Keratinocyte (primary cell): ENCODE measurements at regions not wholly inside any gene's neighbourhood (a gene's known extent, or its start where the extent isn't known, plus 50 kb on each side); places are given as distances from the start of the nearest gene placed in this dataset.

Experiments used
- DNase-seq: peaks from one replicate; pipeline ENCODE4 v3.0.0-alpha.2; 2011; ENCODE audit warnings: low read depth, missing footprints, low spot score
- FAIRE-seq: peaks from 2 replicates; lab custom pipeline; 2011; peaks lifted over from hg19 to GRCh38; lab: Jason Lieb, UNC
- H2AFZ ChIP-seq: 2 replicates; pipeline ENCODE4 v1.6.0; 2012; ENCODE audit warnings: low read length, control low read depth, inconsistent platforms; ENCODE audit not compliant: control insufficient read depth
- H3K27ac ChIP-seq: 2 replicates; pipeline ENCODE4 v1.5.1; 2011; ENCODE audit warnings: low read length; ENCODE audit not compliant: control insufficient read depth, insufficient read depth
- H3K27me3 ChIP-seq: 3 replicates; pipeline ENCODE4 v1.6.0; 2011; ENCODE audit warnings: low read length; ENCODE audit not compliant: control insufficient read depth, insufficient read depth; ENCODE audit errors: extremely low read depth
- H3K36me3 ChIP-seq, 2 experiments: 2 replicates in 1 of 2; 3 replicates in 1 of 2; pipeline ENCODE4 v1.5.1; 2011; ENCODE audit warnings: low read length in 2 of 2, mild to moderate bottlenecking in 1 of 2; ENCODE audit not compliant: control insufficient read depth in 2 of 2, insufficient read depth in 2 of 2; ENCODE audit errors: extremely low read depth in 1 of 2
- H3K4me1 ChIP-seq: 3 replicates; pipeline ENCODE4 v1.5.1; 2011; ENCODE audit warnings: low read length; ENCODE audit not compliant: control insufficient read depth, insufficient read depth; ENCODE audit errors: extremely low read depth
- H3K4me2 ChIP-seq: 3 replicates; pipeline ENCODE4 v1.6.0; 2011; ENCODE audit warnings: low read depth, low read length; ENCODE audit not compliant: control insufficient read depth, insufficient read depth; ENCODE audit errors: extremely low read depth
- H3K4me3 ChIP-seq, 3 experiments: fragments of 200-600 bp in 1 of 3; sonication (generic) in 1 of 3; 2 replicates in 2 of 3; 3 replicates in 1 of 3; pipeline ENCODE4 v1.5.1; 2011 to 2016; ENCODE audit warnings: low read length in 3 of 3, mild to moderate bottlenecking in 3 of 3, control low read depth in 2 of 3, inconsistent platforms in 1 of 3, low read depth in 1 of 3, mixed read lengths in 1 of 3, mixed run types in 1 of 3, moderate library complexity in 1 of 3; ENCODE audit not compliant: control insufficient read depth in 2 of 3, insufficient read depth in 2 of 3; ENCODE audit errors: extremely low read depth in 1 of 3
- H3K79me2 ChIP-seq: 2 replicates; pipeline ENCODE4 v1.6.0; 2012; ENCODE audit warnings: low read length; ENCODE audit not compliant: control insufficient read depth, insufficient read depth
- H3K9ac ChIP-seq: 3 replicates; pipeline ENCODE4 v1.6.0; 2011; ENCODE audit warnings: low read length; ENCODE audit not compliant: control insufficient read depth, insufficient read depth; ENCODE audit errors: extremely low read depth
- H3K9me1 ChIP-seq: 3 replicates; pipeline ENCODE4 v1.6.0; 2011; ENCODE audit warnings: low read length; ENCODE audit not compliant: control insufficient read depth, insufficient read depth; ENCODE audit errors: extremely low read depth
- H3K9me3 ChIP-seq: 2 replicates; pipeline ENCODE4 v1.5.1; 2012; ENCODE audit warnings: low read depth, low read length; ENCODE audit not compliant: control insufficient read depth
- H4K20me1 ChIP-seq: 3 replicates; pipeline ENCODE4 v1.6.0; 2011; ENCODE audit warnings: low read length; ENCODE audit not compliant: control insufficient read depth, insufficient read depth; ENCODE audit errors: extremely low read depth
- CTCF ChIP-seq, 3 experiments: IDR thresholded peaks in 1 of 3; conservative IDR thresholded peaks in 1 of 3; optimal IDR thresholded peaks in 1 of 3; 2 replicates in 2 of 3; 3 replicates in 1 of 3; pipeline versions ENCODE3 to v1.5.1; 2011; ENCODE audit warnings: low read length in 3 of 3, mild to moderate bottlenecking in 3 of 3, moderate library complexity in 2 of 3, control low read depth in 1 of 3, inconsistent platforms in 1 of 3; ENCODE audit not compliant: insufficient read depth in 2 of 3; ENCODE audit errors: extremely low read depth in 1 of 3
- EZH2 ChIP-seq: IDR thresholded peaks from one replicate; pipeline ENCODE4 v1.6.1; 2012; ENCODE audit warnings: inconsistent platforms, mild to moderate bottlenecking, low read length, moderate library complexity
- dilution Hi-C: fragments of 300-500 bp; cut with MboI; formaldehyde crosslinking; loops from one replicate; pipeline ENCODE4 v1.7.0; 2020; ENCODE audit warnings: low sequenced_read_pairs; ENCODE audit not compliant: extremely low pct_ligation_motif_present

GRCh38 chr5:141797425-141797824 lies 80.8 kb downstream of the PCDH1 start:
- dilution Hi-C loops: no loop called here
- Histone ChIP-seq H3K27me3 (no peaks in the 10 kb centered on the region), H3K27ac (no peak overlapping the region), H3K9me1 (no peaks in the 10 kb centered on the region), H3K9ac (no peak overlapping the region), H3K4me2 (no peak overlapping the region), H3K9me3 (no peaks in the 10 kb centered on the region), H3K36me3 (no peaks in the 10 kb centered on the region), H3K4me3 (no peak overlapping the region), H3K79me2 (no peaks in the 10 kb centered on the region), H3K4me1 (peaks cover 13% of the 10 kb centered on the region), H4K20me1 (no peaks in the 10 kb centered on the region), H2AFZ (no peak overlapping the region)
- FAIRE-seq (no peak), DNase-seq (no peak)
- TF ChIP-seq EZH2: no peak
- TF ChIP-seq CTCF (optimal IDR thresholded peaks at IDR 0.05 in 1 of 3, IDR thresholded peaks at IDR 0.05 in 1 of 3, conservative IDR thresholded peaks at IDR 0.05 in 1 of 3; ENCODE audit: extremely low read depth in 1 of 3, insufficient read depth in 2 of 3, low read length in 3 of 3): no peak

- no peaks in the 10 kb centered on the region for H3K36me3 ChIP-seq
- peaks cover 13% of the 10 kb centered on the region for H3K4me1 ChIP-seq
- dilution Hi-C loops: no loop called here
- no peak overlapping the region for H3K4me2 ChIP-seq
- no peaks in the 10 kb centered on the region for H3K9me1 ChIP-seq
- H3K27me3 ChIP-seq: no peaks in the 10 kb centered on the region
- DNase-seq (no peak), FAIRE-seq (no peak)
- H3K27ac ChIP-seq: no peak overlapping the region
- TF ChIP-seq EZH2 (no peak), CTCF (optimal IDR thresholded peaks at IDR 0.05 in 1 of 3, IDR thresholded peaks at IDR 0.05 in 1 of 3, conservative IDR thresholded peaks at IDR 0.05 in 1 of 3; ENCODE audit: extremely low read depth in 1 of 3, insufficient read depth in 2 of 3, low read length in 3 of 3) (no peak)
- no peaks in the 10 kb centered on the region for H3K9me3 ChIP-seq
- H2AFZ ChIP-seq: no peak overlapping the region
- no peak overlapping the region for H3K4me3 ChIP-seq
- no peak overlapping the region for H3K9ac ChIP-seq
- H3K79me2 ChIP-seq: no peaks in the 10 kb centered on the region
- no peaks in the 10 kb centered on the region for H4K20me1 ChIP-seq
Observed at GRCh38 chr5:141795421-141795820, 82.8 kb downstream of the PCDH1 start.
